Neural crest cell (in vitro differentiated cells): ENCODE measurements at regions not wholly inside any gene's neighbourhood (a gene's known extent, or its start where the extent isn't known, plus 50 kb on each side); places are given as distances from the start of the nearest gene placed in this dataset.
"Not testable (repeated sequence)": the region's sequence is repeated elsewhere in the genome, so short reads cannot be mapped to it uniquely, and the experiment has no call there.

Experiments used
- DNase-seq: peaks from one replicate; pipeline ENCODE4 v3.0.0; 2021; ENCODE audit warnings: low read depth, mixed read lengths, low spot score
- H3K27ac Mint-ChIP-seq: one replicate; pipeline ENCODE4 v1.8.0; 2021; ENCODE audit warnings: mild to moderate bottlenecking, mixed read lengths; ENCODE audit not compliant: unreplicated experiment
- H3K27me3 Mint-ChIP-seq: 2 replicates; pipeline ENCODE4 v1.8.0; 2021; ENCODE audit warnings: low read depth, mild to moderate bottlenecking, mixed read lengths
- H3K36me3 Mint-ChIP-seq: 2 replicates; pipeline ENCODE4 v1.8.0; 2021; ENCODE audit warnings: low read depth, mild to moderate bottlenecking, mixed read lengths
- H3K4me1 Mint-ChIP-seq: 2 replicates; pipeline ENCODE4 v1.8.0; 2021; ENCODE audit warnings: mixed read lengths
- H3K4me3 Mint-ChIP-seq: one replicate; pipeline ENCODE4 v1.8.0; 2021; ENCODE audit warnings: mild to moderate bottlenecking, mixed read lengths
- H3K9me3 Mint-ChIP-seq: 2 replicates; pipeline ENCODE4 v1.8.0; 2021; ENCODE audit warnings: mixed read lengths
- CTCF ChIP-seq: fragments of 200-600 bp; sonication (generic); conservative IDR thresholded peaks from 2 replicates; pipeline ENCODE4 v1.5.0; 2021; ENCODE audit warnings: antibody characterized with exemption, mild to moderate bottlenecking

- Mint-ChIP-seq H3K9me3 (no peaks in the 10 kb centered on the region), H3K4me3 (no peak overlapping the region), H3K36me3 (no peaks in the 10 kb centered on the region), H3K4me1 (peaks cover 6% of the 10 kb centered on the region), H3K27ac (no peak overlapping the region), H3K27me3 (no peaks in the 10 kb centered on the region)
- TF ChIP-seq CTCF, result no peak
- DNase-seq, result no peak
Measured at GRCh38 chr4:179328627-179329026, 1886.4 kb upstream of the AGA start.

GRCh38 chr4:179331362-179331761, 1889.1 kb upstream of the AGA start:
- no peak overlapping the region for H3K4me3 Mint-ChIP-seq
- no peak for DNase-seq
- no peaks in the 10 kb centered on the region for H3K9me3 Mint-ChIP-seq
- H3K27me3 Mint-ChIP-seq, result no peaks in the 10 kb centered on the region
- H3K36me3 Mint-ChIP-seq, result no peaks in the 10 kb centered on the region
- H3K4me1 Mint-ChIP-seq, result peaks cover 6% of the 10 kb centered on the region
- no peak for TF ChIP-seq CTCF
- no peak overlapping the region for H3K27ac Mint-ChIP-seq

DNA sequence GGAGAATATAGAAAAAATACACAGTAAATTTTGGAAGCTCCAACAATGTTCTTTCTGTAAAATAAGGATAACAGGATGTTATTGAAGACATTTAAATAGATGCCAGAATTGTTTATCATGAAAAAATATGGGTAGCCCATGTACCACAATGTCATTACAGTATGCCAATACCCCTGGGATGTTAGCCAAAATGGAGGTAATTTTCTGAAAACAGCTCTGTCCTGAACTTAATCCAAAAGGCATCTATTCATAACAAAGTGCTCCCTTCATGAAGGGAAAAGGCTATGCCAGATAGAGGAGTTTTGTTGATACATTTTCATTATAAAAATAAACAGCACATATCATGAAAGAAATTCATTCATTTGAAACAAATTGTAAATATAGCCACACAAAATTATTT, 1902.6 kb upstream of the AGA start:
- DNase-seq, result no peak
- peak overlapping the region; percentile 32 for H3K27ac Mint-ChIP-seq
- H3K4me1 Mint-ChIP-seq, result no peaks in the 10 kb centered on the region
- H3K27me3 Mint-ChIP-seq, result no peaks in the 10 kb centered on the region
- H3K9me3 Mint-ChIP-seq, result peaks cover 2% of the 10 kb centered on the region
- TF ChIP-seq CTCF, result no peak
- H3K36me3 Mint-ChIP-seq, result no peaks in the 10 kb centered on the region
- H3K4me3 Mint-ChIP-seq, result no peak overlapping the region

GRCh38 chr4:179352221-179352620, 1910.0 kb upstream of the AGA start:
- Mint-ChIP-seq H3K9me3 (peaks cover 5% of the 10 kb centered on the region), H3K27me3 (no peaks in the 10 kb centered on the region), H3K27ac (no peak overlapping the region), H3K4me1 (peaks cover 9% of the 10 kb centered on the region), H3K36me3 (no peaks in the 10 kb centered on the region), H3K4me3 (no peak overlapping the region)
- TF ChIP-seq CTCF, result no peak
- DNase-seq, result no peak

DNA sequence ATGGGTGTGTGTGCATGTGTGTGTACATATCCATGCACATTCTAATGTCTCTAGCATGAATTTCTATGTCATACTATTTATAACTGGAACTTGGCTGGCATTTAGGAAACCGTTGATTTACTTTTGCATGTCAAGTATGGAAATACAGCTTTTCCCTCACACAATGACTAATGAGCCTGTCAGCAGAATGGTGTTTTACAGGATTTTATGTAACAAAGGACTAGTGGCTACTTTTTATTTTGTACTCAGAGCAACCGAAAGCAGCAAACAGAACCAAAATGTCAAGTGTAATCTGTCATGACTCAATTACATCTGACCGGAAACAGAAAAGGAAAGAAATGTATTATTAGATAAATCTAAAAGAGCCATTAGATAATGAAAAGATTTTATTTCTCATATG, 1911.5 kb upstream of the AGA start:
- peaks cover 5% of the 10 kb centered on the region for H3K9me3 Mint-ChIP-seq
- no peak overlapping the region for H3K27ac Mint-ChIP-seq
- no peak overlapping the region for H3K4me3 Mint-ChIP-seq
- TF ChIP-seq CTCF, result no peak
- no peaks in the 10 kb centered on the region for H3K36me3 Mint-ChIP-seq
- DNase-seq, result no peak
- H3K4me1 Mint-ChIP-seq, result peaks cover 9% of the 10 kb centered on the region
- H3K27me3 Mint-ChIP-seq, result no peaks in the 10 kb centered on the region

DNA sequence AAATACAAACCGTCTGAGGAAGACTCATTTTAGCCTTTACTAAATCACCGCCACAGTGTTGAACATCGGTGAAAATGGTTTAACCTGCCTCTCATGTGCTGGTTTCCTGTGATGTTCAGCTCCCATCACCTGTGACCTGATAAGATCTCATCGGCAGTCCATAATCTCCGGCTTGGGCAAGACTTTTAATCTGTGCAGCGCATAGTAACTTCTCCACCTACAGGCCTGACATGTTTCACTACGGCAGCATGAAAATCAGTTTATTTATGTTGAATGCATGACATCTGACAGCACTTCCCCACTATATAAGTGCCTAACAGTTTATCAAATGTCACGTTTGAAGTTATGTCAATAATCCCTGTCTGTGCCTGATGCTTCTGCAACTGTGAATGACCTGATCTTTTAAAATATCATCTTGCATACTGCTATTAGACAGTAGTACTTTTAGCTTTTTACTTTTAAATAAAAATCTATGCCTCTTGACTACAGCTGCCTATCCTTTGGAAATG, 1919.8 kb upstream of the AGA start:
- H3K27ac Mint-ChIP-seq, result no peak overlapping the region
- H3K36me3 Mint-ChIP-seq, result no peaks in the 10 kb centered on the region
- H3K4me1 Mint-ChIP-seq, result no peaks in the 10 kb centered on the region
- H3K9me3 Mint-ChIP-seq, result no peaks in the 10 kb centered on the region
- H3K27me3 Mint-ChIP-seq, result no peaks in the 10 kb centered on the region
- DNase-seq, result no peak
- TF ChIP-seq CTCF, result no peak
- H3K4me3 Mint-ChIP-seq, result no peak overlapping the region

GRCh38 chr4:179365932-179366331, 1923.7 kb upstream of the AGA start:
- not testable (repeated sequence) for H3K27me3 Mint-ChIP-seq, H3K9me3 Mint-ChIP-seq, H3K4me1 Mint-ChIP-seq, H3K4me3 Mint-ChIP-seq, H3K36me3 Mint-ChIP-seq, DNase-seq, H3K27ac Mint-ChIP-seq
